HepG2 (cell line): ENCODE measurements at regions not wholly inside any gene's neighbourhood (a gene's known extent, or its start where the extent isn't known, plus 50 kb on each side); places are given as distances from the start of the nearest gene placed in this dataset.

Experiments used
- ATAC-seq: fragments of 200-7000 bp; cut with Tn5 transposase; 3 replicates; pipeline ENCODE4 v1.9.1; 2020; ENCODE audit warnings: mild to moderate bottlenecking, moderate library complexity
- BruUV-seq: library from RNA; stranded (reverse); fragments of 400-500 nt; replicated peaks from 2 replicates; lab custom pipeline; 2021; lab: Mats Ljungman, UMichigan
- CTCF ChIA-PET: fragments of 300-600 bp; formaldehyde crosslinking; extraction: SDS; loops from one replicate; lab custom pipeline; 2021; ENCODE audit warnings: low total read pairs, inconsistent platforms, low intra/inter-chr PET ratio; lab: Yijun Ruan, JAX
- POLR2A ChIA-PET: fragments of 350-600 bp; sonication (Branson Sonifier 250); formaldehyde crosslinking; loops from one replicate; lab custom pipeline; 2020; ENCODE audit warnings: antibody characterized with exemption, inconsistent platforms; lab: Yijun Ruan, JAX
- DNase-seq: peaks from one replicate; pipeline ENCODE4 v3.0.0-alpha.2; 2015; ENCODE audit warnings: low spot score
- FAIRE-seq: peaks from 3 replicates; lab custom pipeline; 2011; peaks lifted over from hg19 to GRCh38; lab: Jason Lieb, UNC
- H2AFZ ChIP-seq: one replicate; pipeline ENCODE4 v1.6.1; 2011; ENCODE audit warnings: low read length, inconsistent platforms
- H3K27ac ChIP-seq: fragments of 300-600 bp; 3 replicates; pipeline ENCODE4 v1.8.0; 2011; ENCODE audit warnings: mixed run types, mild to moderate bottlenecking, mixed read lengths, low read length, inconsistent platforms; ENCODE audit not compliant: insufficient read depth; ENCODE audit errors: extremely low read length
- H3K27me3 ChIP-seq, 2 experiments: fragments of 200-600 bp in 1 of 2; 2 replicates in 1 of 2; 3 replicates in 1 of 2; pipeline versions ENCODE4 v1.6.0 to v1.8.0; 2011; ENCODE audit warnings: low read length in 2 of 2, mild to moderate bottlenecking in 2 of 2, moderate library complexity in 2 of 2, inconsistent platforms in 1 of 2; ENCODE audit not compliant: insufficient read depth in 2 of 2, control insufficient read depth in 1 of 2
- H3K36me3 ChIP-seq, 2 experiments: fragments of 200-600 bp in 1 of 2; replicated peaks in 1 of 2; 2 replicates in 1 of 2; 3 replicates in 1 of 2; pipeline versions ENCODE4 v1.5.1 to v1.8.0; 2011; ENCODE audit warnings: low read length in 2 of 2, inconsistent platforms in 1 of 2; ENCODE audit not compliant: insufficient read depth in 2 of 2, control insufficient read depth in 1 of 2
- H3K4me1 ChIP-seq: 2 replicates; pipeline ENCODE4 v1.5.1; 2012; ENCODE audit warnings: low read length, inconsistent platforms; ENCODE audit not compliant: insufficient read depth
- H3K4me2 ChIP-seq: 2 replicates; pipeline ENCODE4 v1.6.0; 2011; ENCODE audit warnings: low read depth, low read length, inconsistent platforms
- H3K4me3 ChIP-seq, 3 experiments: fragments of 200-600 bp in 1 of 3; sonication (generic), shearing (Covaris generic) in 1 of 3; replicated peaks in 1 of 3; 2 replicates each; pipeline ENCODE4 v1.5.1; 2011 to 2016; ENCODE audit warnings: low read length in 3 of 3, inconsistent platforms in 2 of 3, low read depth in 2 of 3, mild to moderate bottlenecking in 2 of 3, control low read depth in 1 of 3, mixed read lengths in 1 of 3; ENCODE audit not compliant: insufficient read depth in 1 of 3
- H3K79me2 ChIP-seq: one replicate; pipeline ENCODE4 v1.6.1; 2011; ENCODE audit warnings: low read length, inconsistent platforms; ENCODE audit not compliant: insufficient read depth
- H3K9ac ChIP-seq: 2 replicates; pipeline ENCODE4 v1.6.0; 2011; ENCODE audit warnings: mild to moderate bottlenecking, low read depth, low read length, inconsistent platforms; ENCODE audit not compliant: insufficient read depth
- H3K9me3 ChIP-seq: 2 replicates; pipeline ENCODE4 v1.5.1; 2012; ENCODE audit warnings: mild to moderate bottlenecking, low read length
- H4K20me1 ChIP-seq: 2 replicates; pipeline ENCODE4 v1.6.0; 2011; ENCODE audit warnings: inconsistent platforms, mild to moderate bottlenecking, low read length, moderate library complexity; ENCODE audit not compliant: insufficient read depth
- AHR ChIP-seq: IDR thresholded peaks from 2 replicates; pipeline ENCODE4 v1.6.1; 2018; ENCODE audit warnings: missing genetic modification reagents, missing compliant biosample characterization
- HOXA5 ChIP-seq: sonication (generic); formaldehyde crosslinking; IDR thresholded peaks from 2 replicates; pipeline ENCODE4 v1.4.0; 2020; ENCODE audit warnings: missing genetic modification reagents
- MED1 ChIP-seq: sonication (generic); formaldehyde crosslinking; IDR thresholded peaks from 2 replicates; pipeline ENCODE4 v1.4.0; 2020; ENCODE audit warnings: missing genetic modification reagents
- NFE2L2 ChIP-seq: fragments of 150-350 bp; IDR thresholded peaks from 2 replicates; pipeline ENCODE4 v1.6.1; 2014; ENCODE audit warnings: low read length
- SPEN ChIP-seq: sonication (generic); formaldehyde crosslinking; IDR thresholded peaks from 2 replicates; pipeline ENCODE4 v1.5.1; 2020; ENCODE audit warnings: low read depth, mild to moderate bottlenecking, missing genetic modification reagents
- TBL1XR1 ChIP-seq: fragments of 150-350 bp; IDR thresholded peaks from 2 replicates; pipeline ENCODE4 v1.6.1; 2014; ENCODE audit warnings: borderline replicate concordance, low read length; ENCODE audit not compliant: partially characterized antibody
- ZNF296 ChIP-seq: sonication (generic); formaldehyde crosslinking; conservative IDR thresholded peaks from 2 replicates; pipeline ENCODE4 v1.5.0; 2020; ENCODE audit warnings: mild to moderate bottlenecking, missing genetic modification reagents
- ZNF547 ChIP-seq: sonication (generic); formaldehyde crosslinking; IDR thresholded peaks from 2 replicates; pipeline ENCODE4 v1.5.1; 2020; ENCODE audit warnings: mild to moderate bottlenecking, missing genetic modification reagents
- WGBS: methylation state at CpG from one replicate; pipeline ENCODE4 v1.1.6; 2017; ENCODE audit warnings: low lambda C conversion rate; 5-methylcytosine and 5-hydroxymethylcytosine counted together
- in situ Hi-C: cut with HindIII; loops from 2 replicates; pipeline ENCODE4 v1.10.0; 2017; ENCODE audit warnings: low pct_unique_long_range_greater_than_20kb; ENCODE audit not compliant: extremely low pct_ligation_motif_present
- intact Hi-C: fragments of 100-400 bp; cut with micrococcal nuclease; formaldehyde crosslinking; loops from one replicate; pipeline ENCODE4 v1.10.0; 2022; ENCODE audit not compliant: unreplicated experiment
- TF ChIP-seq, protein P1 (sequence below): sonication (generic); formaldehyde crosslinking; IDR thresholded peaks from 2 replicates; pipeline ENCODE4 v1.5.1; 2020; ENCODE audit warnings: missing genetic modification reagents, mild to moderate bottlenecking, borderline replicate concordance
- TF ChIP-seq, protein P2 (sequence below): sonication (generic); formaldehyde crosslinking; IDR thresholded peaks from 2 replicates; pipeline ENCODE4 v1.8.1; 2023; ENCODE audit warnings: mild to moderate bottlenecking, missing genetic modification reagents
- TF ChIP-seq, protein P3 (sequence below): sonication (generic); formaldehyde crosslinking; IDR thresholded peaks from 2 replicates; pipeline ENCODE4 v1.8.0; 2022; ENCODE audit warnings: low read depth, missing genetic modification reagents

- no peaks in the 10 kb centered on the region for H4K20me1 ChIP-seq
- H3K9ac ChIP-seq, result no peak overlapping the region
- ATAC-seq (no peak), DNase-seq (no peak), FAIRE-seq (no peak)
- intact Hi-C loops, result no loop called here
- no peak overlapping the region for H3K27ac ChIP-seq
- in situ Hi-C loops, result no loop called here
- H3K4me2 ChIP-seq, result no peak overlapping the region
- TF ChIP-seq, protein P1, sequence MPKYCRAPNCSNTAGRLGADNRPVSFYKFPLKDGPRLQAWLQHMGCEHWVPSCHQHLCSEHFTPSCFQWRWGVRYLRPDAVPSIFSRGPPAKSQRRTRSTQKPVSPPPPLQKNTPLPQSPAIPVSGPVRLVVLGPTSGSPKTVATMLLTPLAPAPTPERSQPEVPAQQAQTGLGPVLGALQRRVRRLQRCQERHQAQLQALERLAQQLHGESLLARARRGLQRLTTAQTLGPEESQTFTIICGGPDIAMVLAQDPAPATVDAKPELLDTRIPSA, result no peak
- no peak for TF ChIP-seq NFE2L2
- TF ChIP-seq HOXA5 (CRISPR knock-in tag), result no peak
- TF ChIP-seq, protein P2, sequence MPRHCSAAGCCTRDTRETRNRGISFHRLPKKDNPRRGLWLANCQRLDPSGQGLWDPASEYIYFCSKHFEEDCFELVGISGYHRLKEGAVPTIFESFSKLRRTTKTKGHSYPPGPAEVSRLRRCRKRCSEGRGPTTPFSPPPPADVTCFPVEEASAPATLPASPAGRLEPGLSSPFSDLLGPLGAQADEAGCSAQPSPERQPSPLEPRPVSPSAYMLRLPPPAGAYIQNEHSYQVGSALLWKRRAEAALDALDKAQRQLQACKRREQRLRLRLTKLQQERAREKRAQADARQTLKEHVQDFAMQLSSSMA, result no peak
- TF ChIP-seq SPEN (CRISPR knock-in tag), result no peak
- TF ChIP-seq ZNF296 (CRISPR knock-in tag), result no peak
- no peaks in the 10 kb centered on the region for H3K36me3 ChIP-seq
- 0% methylated on average over 2 of the region's 7 CpGs for WGBS
- H3K9me3 ChIP-seq, result peaks cover 59% of the 10 kb centered on the region
- ChIA-PET CTCF (no interaction called here), POLR2A (no interaction called here)
- H3K27me3 ChIP-seq, result no peaks in the 10 kb centered on the region
- no peaks in the 10 kb centered on the region for H3K4me1 ChIP-seq
- H3K79me2 ChIP-seq, result no peaks in the 10 kb centered on the region
- no TSS peak for BruUV-seq
- H2AFZ ChIP-seq, result no peak overlapping the region
- H3K4me3 ChIP-seq, result no peak overlapping the region
These were observed 49.9 kb downstream of the CHRM3 start for GRCh38 chr1:239436286-239436685.

GRCh38 chr1:239437822-239438221 is 51.5 kb downstream of the CHRM3 start:
- H4K20me1 ChIP-seq, result no peaks in the 10 kb centered on the region
- TF ChIP-seq ZNF547 (CRISPR knock-in tag), result no peak
- no peak for TF ChIP-seq MED1 (CRISPR knock-in tag)
- TF ChIP-seq, protein P3, sequence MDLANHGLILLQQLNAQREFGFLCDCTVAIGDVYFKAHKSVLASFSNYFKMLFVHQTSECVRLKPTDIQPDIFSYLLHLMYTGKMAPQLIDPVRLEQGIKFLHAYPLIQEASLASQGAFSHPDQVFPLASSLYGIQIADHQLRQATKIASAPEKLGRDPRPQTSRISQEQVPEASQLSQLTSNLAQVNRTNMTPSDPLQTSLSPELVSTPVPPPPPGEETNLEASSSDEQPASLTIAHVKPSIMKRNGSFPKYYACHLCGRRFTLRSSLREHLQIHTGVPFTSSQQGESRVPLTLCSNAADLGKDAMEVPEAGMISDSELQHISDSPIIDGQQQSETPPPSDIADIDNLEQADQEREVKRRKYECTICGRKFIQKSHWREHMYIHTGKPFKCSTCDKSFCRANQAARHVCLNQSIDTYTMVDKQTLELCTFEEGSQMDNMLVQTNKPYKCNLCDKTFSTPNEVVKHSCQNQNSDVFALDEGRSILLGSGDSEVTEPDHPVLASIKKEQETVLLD (CRISPR knock-in tag), result no peak
- no peak for TF ChIP-seq AHR (CRISPR knock-in tag)
- TF ChIP-seq TBL1XR1, result no peak
- TF ChIP-seq, all 625 proteins: peak for 0
- ChIA-PET CTCF (no interaction called here), POLR2A (no interaction called here)
- no TSS peak for BruUV-seq
- DNase-seq (no peak), FAIRE-seq (no peak), ATAC-seq (no peak)
- H3K27me3 ChIP-seq, result no peaks in the 10 kb centered on the region
- H3K9ac ChIP-seq, result no peak overlapping the region
- H3K4me2 ChIP-seq, result no peak overlapping the region
- intact Hi-C loops (no loop called here), in situ Hi-C loops (no loop called here)
- H3K79me2 ChIP-seq, result no peaks in the 10 kb centered on the region
- no peaks in the 10 kb centered on the region for H3K4me1 ChIP-seq
- peaks cover 62% of the 10 kb centered on the region for H3K9me3 ChIP-seq
- H2AFZ ChIP-seq, result no peak overlapping the region
- H3K4me3 ChIP-seq, result no peak overlapping the region
- no peaks in the 10 kb centered on the region for H3K36me3 ChIP-seq
- H3K27ac ChIP-seq, result no peak overlapping the region
